M059J (cell line): ENCODE measurements at regions not wholly inside any gene's neighbourhood (a gene's known extent, or its start where the extent isn't known, plus 50 kb on each side); places are given as distances from the start of the nearest gene placed in this dataset.
"Not testable (repeated sequence)": the region's sequence is repeated elsewhere in the genome, so short reads cannot be mapped to it uniquely, and the experiment has no call there.

ENCODE experiments used
- DNase-seq: peaks from one replicate; pipeline ENCODE4 v3.0.0-alpha.2; 2012; ENCODE audit warnings: low read depth

GRCh38 chrX:96211953-96212352 is 472.7 kb upstream of the DIAPH2 start:
- no peak for DNase-seq

DNA sequence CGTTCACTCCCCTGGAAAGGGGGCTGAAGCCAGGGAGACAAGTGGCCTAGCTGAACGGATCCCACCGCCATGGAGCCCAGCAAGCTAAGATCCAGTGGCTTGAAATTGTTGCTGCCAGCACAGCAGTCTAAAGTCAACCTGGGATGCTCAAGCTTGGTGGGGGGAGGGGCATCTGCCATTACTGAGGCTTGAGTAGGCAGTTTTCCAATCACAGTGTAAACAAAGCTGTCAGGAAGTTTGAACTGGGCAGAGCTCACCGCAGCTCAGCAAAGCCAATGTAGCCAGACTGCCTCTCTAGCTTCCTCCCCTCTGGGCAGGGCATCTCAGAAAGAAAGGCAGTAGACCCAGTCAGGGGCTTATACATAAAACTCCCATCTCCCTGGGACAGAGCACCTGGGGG is 470.0 kb upstream of the DIAPH2 start:
- not testable (repeated sequence) for DNase-seq

DNA sequence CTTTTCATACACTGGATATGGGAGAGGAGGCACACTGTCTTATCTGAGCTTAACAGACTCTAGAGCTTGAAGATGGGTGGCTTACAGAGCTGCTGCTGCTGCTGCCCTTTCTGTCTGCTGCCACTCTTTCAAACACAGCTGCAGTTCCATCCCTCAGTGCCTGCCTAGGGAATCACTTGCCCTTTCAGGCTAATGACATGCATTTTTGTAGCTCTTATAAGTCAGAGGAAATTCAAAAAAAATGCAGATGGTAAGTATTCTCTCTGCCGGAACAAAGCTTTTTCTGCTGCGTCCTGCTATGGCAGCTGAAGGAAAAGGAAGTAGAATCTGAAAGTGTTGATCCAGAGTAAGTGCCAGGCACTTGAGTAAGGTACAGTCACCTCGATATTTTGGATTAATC is 460.4 kb upstream of the DIAPH2 start:
- no peak for DNase-seq

DNA sequence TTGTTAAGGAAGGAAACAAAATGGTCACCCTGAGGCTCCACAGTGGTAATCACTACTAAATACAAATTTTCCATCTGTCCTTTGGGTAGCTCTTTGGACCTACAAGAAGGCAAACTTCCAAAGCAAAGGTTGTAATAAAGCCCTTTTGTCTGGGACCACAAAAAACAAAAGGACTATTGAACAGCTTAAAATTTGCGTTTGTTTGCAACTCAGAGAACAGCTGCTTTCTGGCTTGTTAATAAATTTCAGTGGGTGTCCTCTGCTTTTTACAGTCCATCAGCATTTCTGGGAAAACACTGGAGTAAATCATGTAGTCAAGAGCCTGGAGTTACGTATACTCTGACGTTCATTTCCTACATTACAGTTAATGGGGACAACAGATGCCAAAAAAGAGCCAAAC is 439.7 kb upstream of the DIAPH2 start:
- no peak for DNase-seq

- DNase-seq: no peak
These were observed 438.2 kb upstream of the DIAPH2 start for GRCh38 chrX:96246436-96246835.
